ENCODE measurements at regions not wholly inside any gene's neighbourhood (a gene's known extent, or its start where the extent isn't known, plus 50 kb on each side); places are given as distances from the start of the nearest gene placed in this dataset.

GRCh38 chr7:156153590-156153989 lies 341.3 kb upstream of the SHH start:
- Histone ChIP-seq H2AFZ (no peak overlapping the region), H4K20me1 (ENCODE audit: insufficient read depth, poor library complexity, severe bottlenecking) (no peaks in the 10 kb centered on the region), H3K27me3 (no peaks in the 10 kb centered on the region), H3K4me2 (no peak overlapping the region), H3K36me3 (replicated peaks; ENCODE audit: insufficient read depth, low read depth) (no peaks in the 10 kb centered on the region), H3K79me2 (no peaks in the 10 kb centered on the region), H3K4me3 (no peak overlapping the region), H3K9me3 (ENCODE audit: low read depth) (no peaks in the 10 kb centered on the region), H3K4me1 (ENCODE audit: insufficient read depth) (peaks cover 5% of the 10 kb centered on the region), H3K27ac (no peak overlapping the region), H3K9me2 (replicated peaks; ENCODE audit: insufficient read depth) (no peaks in the 10 kb centered on the region)
- no peak for DNase-seq (ENCODE audit: low spot score)
- TF ChIP-seq CTCF (IDR thresholded peaks at IDR 0.05; ENCODE audit: poor library complexity) (no peak), EZH2phosphoT487 (IDR thresholded peaks at IDR 0.05; ENCODE audit: low read depth, severe bottlenecking, unreplicated experiment) (no peak), EZH2 (IDR thresholded peaks at IDR 0.05; ENCODE audit: borderline replicate concordance) (no peak)
- 94% methylated on average over 8 of the region's 8 CpGs for WGBS (ENCODE audit: low lambda C conversion rate, missing lambda C conversion rate)

GRCh38 chr7:156152390-156152789 lies 340.1 kb upstream of the SHH start:
- Histone ChIP-seq H3K27ac (peak overlapping the region; percentile 41), H3K27me3 (no peaks in the 10 kb centered on the region), H3K9me3 (ENCODE audit: low read depth) (no peaks in the 10 kb centered on the region), H3K36me3 (replicated peaks; ENCODE audit: insufficient read depth, low read depth) (no peaks in the 10 kb centered on the region), H4K20me1 (ENCODE audit: insufficient read depth, poor library complexity, severe bottlenecking) (no peaks in the 10 kb centered on the region), H3K4me1 (ENCODE audit: insufficient read depth) (peaks cover 10% of the 10 kb centered on the region), H3K9me2 (replicated peaks; ENCODE audit: insufficient read depth) (no peaks in the 10 kb centered on the region), H3K4me2 (peak overlapping the region; percentile 51), H3K79me2 (no peaks in the 10 kb centered on the region), H3K4me3 (no peak overlapping the region), H2AFZ (no peak overlapping the region)
- WGBS (ENCODE audit: low lambda C conversion rate, missing lambda C conversion rate) = 19% methylated on average over 6 of the region's 6 CpGs
- TF ChIP-seq EZH2 (IDR thresholded peaks at IDR 0.05; ENCODE audit: borderline replicate concordance) = no peak
- TF ChIP-seq CTCF (IDR thresholded peaks at IDR 0.05; ENCODE audit: poor library complexity) = no peak
- TF ChIP-seq EZH2phosphoT487 (IDR thresholded peaks at IDR 0.05; ENCODE audit: low read depth, severe bottlenecking, unreplicated experiment) = no peak
- peak; percentile 55 for DNase-seq (ENCODE audit: low spot score)

- Histone ChIP-seq H3K27ac (peak overlapping the region; percentile 10), H3K27me3 (no peaks in the 10 kb centered on the region), H3K4me3 (no peak overlapping the region), H3K9me2 (replicated peaks; ENCODE audit: insufficient read depth) (no peaks in the 10 kb centered on the region), H3K9me3 (ENCODE audit: low read depth) (no peaks in the 10 kb centered on the region), H3K79me2 (no peaks in the 10 kb centered on the region), H2AFZ (no peak overlapping the region), H4K20me1 (ENCODE audit: insufficient read depth, poor library complexity, severe bottlenecking) (no peaks in the 10 kb centered on the region), H3K36me3 (replicated peaks; ENCODE audit: insufficient read depth, low read depth) (no peaks in the 10 kb centered on the region), H3K4me2 (no peak overlapping the region), H3K4me1 (ENCODE audit: insufficient read depth) (peaks cover 14% of the 10 kb centered on the region)
- 65% methylated on average over 6 of the region's 6 CpGs for WGBS (ENCODE audit: low lambda C conversion rate, missing lambda C conversion rate)
- TF ChIP-seq CTCF (IDR thresholded peaks at IDR 0.05; ENCODE audit: poor library complexity) (no peak), EZH2phosphoT487 (IDR thresholded peaks at IDR 0.05; ENCODE audit: low read depth, severe bottlenecking, unreplicated experiment) (no peak), EZH2 (IDR thresholded peaks at IDR 0.05; ENCODE audit: borderline replicate concordance) (no peak)
- DNase-seq (ENCODE audit: low spot score) = no peak
These were observed 339.4 kb upstream of the SHH start for GRCh38 chr7:156151658-156152057.

- no peaks in the 10 kb centered on the region for H3K9me2 ChIP-seq (replicated peaks; ENCODE audit: insufficient read depth)
- H2AFZ ChIP-seq = no peak overlapping the region
- no peak for DNase-seq (ENCODE audit: low spot score)
- 59% methylated on average over 8 of the region's 8 CpGs for WGBS (ENCODE audit: low lambda C conversion rate, missing lambda C conversion rate)
- H3K27me3 ChIP-seq = no peaks in the 10 kb centered on the region
- no peaks in the 10 kb centered on the region for H4K20me1 ChIP-seq (ENCODE audit: insufficient read depth, poor library complexity, severe bottlenecking)
- H3K4me2 ChIP-seq = no peak overlapping the region
- H3K9me3 ChIP-seq (ENCODE audit: low read depth) = no peaks in the 10 kb centered on the region
- peak overlapping the region; percentile 10 for H3K27ac ChIP-seq
- H3K36me3 ChIP-seq (replicated peaks; ENCODE audit: insufficient read depth, low read depth) = no peaks in the 10 kb centered on the region
- no peak overlapping the region for H3K4me3 ChIP-seq
- peaks cover 17% of the 10 kb centered on the region for H3K4me1 ChIP-seq (ENCODE audit: insufficient read depth)
- TF ChIP-seq CTCF (IDR thresholded peaks at IDR 0.05; ENCODE audit: poor library complexity) (no peak), EZH2phosphoT487 (IDR thresholded peaks at IDR 0.05; ENCODE audit: low read depth, severe bottlenecking, unreplicated experiment) (no peak), EZH2 (IDR thresholded peaks at IDR 0.05; ENCODE audit: borderline replicate concordance) (no peak)
- no peaks in the 10 kb centered on the region for H3K79me2 ChIP-seq
These were observed 338.8 kb upstream of the SHH start for GRCh38 chr7:156151078-156151477.

Data from hepatocyte (in vitro differentiated cells).